Motor neuron (in vitro differentiated cells): ENCODE measurements at regions not wholly inside any gene's neighbourhood (a gene's known extent, or its start where the extent isn't known, plus 50 kb on each side); places are given as distances from the start of the nearest gene placed in this dataset.
A peak's percentile ranks its signal among the peaks of the same experiment; 100 is the strongest.
"Not testable (repeated sequence)": the region's sequence is repeated elsewhere in the genome, so short reads cannot be mapped to it uniquely, and the experiment has no call there.

ENCODE experiments used
- ATAC-seq, 8 experiments: fragments of 200-7000 bp; cut with Tn5 transposase; replicated peaks in 6 of 8; 2 replicates each; pipeline ENCODE4 v1.8.0; 2021; ENCODE audit warnings: mild to moderate bottlenecking in 8 of 8, moderate library complexity in 8 of 8
- H3K27ac ChIP-seq, 2 donors: fragments of 250-450 bp; sonication (Bioruptor Pico); 2 replicates each; pipeline ENCODE4 v1.9.0; 2021; ENCODE audit warnings: antibody characterized with exemption in 2 of 2, mild to moderate bottlenecking in 2 of 2, moderate library complexity in 1 of 2
- H3K4me1 ChIP-seq, 2 donors: fragments of 250-450 bp; sonication (Bioruptor Pico); replicated peaks in 1 of 2; 2 replicates each; pipeline ENCODE4 v1.6.1; 2021; ENCODE audit warnings: antibody characterized with exemption in 2 of 2, mild to moderate bottlenecking in 2 of 2, moderate library complexity in 1 of 2
- H3K4me3 ChIP-seq, 5 donors: fragments of 250-450 bp; sonication (Bioruptor Pico); 2 replicates each; pipeline ENCODE4 v1.9.0; 2021; ENCODE audit warnings: antibody characterized with exemption in 5 of 5, mild to moderate bottlenecking in 5 of 5, moderate library complexity in 4 of 5
- WGBS, 10 experiments: fragments of 450-650 bp; shearing (Covaris generic); methylation state at CpG; one replicate each; pipeline ENCODE4 v1.0.0; 2022; 5-methylcytosine and 5-hydroxymethylcytosine counted together
- in situ Hi-C, 9 experiments: fragments of 400-800 bp; cut with MboI; loops; one replicate each; pipeline ENCODE4 v1.15.0; 2021; ENCODE audit warnings: low sequenced_read_pairs in 9 of 9, low pct_unique_long_range_greater_than_20kb in 2 of 9; ENCODE audit not compliant: unreplicated experiment in 9 of 9

- 50 to 100% (median 60%) methylated on average over 1 to 2 of the region's 3 CpGs; no CpG with 5 or more reads in 5 of the 10 experiments for WGBS, 10 experiments
- H3K27ac ChIP-seq: no peak overlapping the region
- in situ Hi-C loops: loop anchor here in 1 of 9 experiments (25.0 kb wide), 2 partner anchors 141 to 1041 kb away; partner anchors contain the start of gene SLC16A7
- no peaks in the 10 kb centered on the region for H3K4me1 ChIP-seq
- no peak for ATAC-seq
- H3K4me3 ChIP-seq: no peak overlapping the region
Measured at GRCh38 chr12:59446116-59446515, 149.7 kb upstream of the SLC16A7 start.

GRCh38 chr12:59444932-59445331 lies 150.9 kb upstream of the SLC16A7 start:
- Histone ChIP-seq H3K4me1 (no peaks in the 10 kb centered on the region), H3K27ac (no peak overlapping the region), H3K4me3 (no peak overlapping the region)
- WGBS, 10 experiments: 75 to 100% (median 100%) methylated on average over 1 of the region's 1 CpG; no CpG with 5 or more reads in 2 of the 10 experiments
- ATAC-seq: no peak
- in situ Hi-C loops: loop anchor here in 1 of 9 experiments (25.0 kb wide), 2 partner anchors 142 to 1042 kb away; partner anchors contain the start of gene SLC16A7

- in situ Hi-C loops: loop anchor here in 1 of 9 experiments (25.0 kb wide), 2 partner anchors 155 to 1055 kb away; partner anchors contain the start of gene SLC16A7
- ATAC-seq: peak in 1 of 8 experiments; percentile 64
- Histone ChIP-seq H3K27ac (no peak overlapping the region), H3K4me3 (no peak overlapping the region), H3K4me1 (no peaks in the 10 kb centered on the region)
- 0 to 78% (median 59%) methylated on average over 1 of the region's 1 CpG; no CpG with 5 or more reads in 2 of the 10 experiments for WGBS, 10 experiments
Measured at GRCh38 chr12:59432057-59432456, 163.8 kb upstream of the SLC16A7 start.

- 8 to 100% (median 66%) methylated on average over 1 to 4 of the region's 4 CpGs for WGBS, 10 experiments
- H3K27ac ChIP-seq: no peak overlapping the region
- in situ Hi-C loops: loop anchor here in 1 of 9 experiments (25.0 kb wide), 2 partner anchors 156 to 1056 kb away; partner anchors contain the start of gene SLC16A7
- peak in 3 of 8 experiments; percentile 36 to 49 (median 38) for ATAC-seq
- no peak overlapping the region for H3K4me3 ChIP-seq
- H3K4me1 ChIP-seq: no peaks in the 10 kb centered on the region
Measured at GRCh38 chr12:59431266-59431665, 164.6 kb upstream of the SLC16A7 start.

GRCh38 chr12:59429766-59430165 lies 166.1 kb upstream of the SLC16A7 start:
- Histone ChIP-seq H3K27ac (no peak overlapping the region), H3K4me3 (no peak overlapping the region), H3K4me1 (no peaks in the 10 kb centered on the region)
- ATAC-seq: peak in 1 of 8 experiments; percentile 20
- 0 to 100% (median 50%) methylated on average over 1 of the region's 1 CpG; no CpG with 5 or more reads in 2 of the 10 experiments for WGBS, 10 experiments
- in situ Hi-C loops: loop anchor here in 1 of 9 experiments (25.0 kb wide), 2 partner anchors 158 to 1058 kb away; partner anchors contain the start of gene SLC16A7

- in situ Hi-C loops: loop anchor here in 1 of 9 experiments (25.0 kb wide), 2 partner anchors 162 to 1062 kb away; partner anchors contain the start of gene SLC16A7
Measured at GRCh38 chr12:59425798-59426197, 170.0 kb upstream of the SLC16A7 start.

GRCh38 chr12:59424666-59425065 lies 171.2 kb upstream of the SLC16A7 start:
- not testable (repeated sequence) for ATAC-seq, H3K4me3 ChIP-seq, H3K27ac ChIP-seq, H3K4me1 ChIP-seq
- in situ Hi-C loops: loop anchor here in 2 of 9 experiments (25.0 kb wide), 3 partner anchors 163 to 1063 kb away; partner anchors contain the start of gene SLC16A7 (in 2 of the 2)
- WGBS, 10 experiments: 83 to 100% (median 93%) methylated on average over 1 to 3 of the region's 3 CpGs; no CpG with 5 or more reads in 3 of the 10 experiments

More at GRCh38 chr12:59425798-59426197, 170.0 kb upstream of the SLC16A7 start:
- H3K27ac ChIP-seq: no peak overlapping the region
- whole genome bisulfite sequencing, 10 experiments: 14 to 100% (median 85%) methylated on average over 1 to 3 of the region's 3 CpGs
- H3K4me3 ChIP-seq: no peak overlapping the region
- ATAC-seq: peak in 2 of 8 experiments; percentile 36 to 85
- H3K4me1 ChIP-seq: no peaks in the 10 kb centered on the region

GRCh38 chr12:59414051-59414450 lies 181.8 kb upstream of the SLC16A7 start:
- H3K27ac ChIP-seq: no peak overlapping the region
- H3K4me1 ChIP-seq: no peaks in the 10 kb centered on the region
- WGBS, 10 experiments: 0 to 100% (median 67%) methylated on average over 1 of the region's 1 CpG; no CpG with 5 or more reads in 1 of the 10 experiments
- in situ Hi-C loops: loop anchor here in 1 of 9 experiments (25.0 kb wide), 2 partner anchors 173 to 398 kb away; partner anchors contain the start of gene SLC16A7
- no peak overlapping the region for H3K4me3 ChIP-seq
- no peak for ATAC-seq

- in situ Hi-C loops: loop anchor here in 1 of 9 experiments (25.0 kb wide), 2 partner anchors 179 to 404 kb away; partner anchors contain the start of gene SLC16A7
- Histone ChIP-seq H3K27ac (no peak overlapping the region), H3K4me1 (peaks cover 0 to 2% of the 10 kb centered on the region in 2 donors), H3K4me3 (no peak overlapping the region)
- ATAC-seq: peak in 1 of 8 experiments; percentile 26
- 9 to 100% (median 56%) methylated on average over 1 of the region's 1 CpG; no CpG with 5 or more reads in 2 of the 10 experiments for WGBS, 10 experiments
Measured at GRCh38 chr12:59408431-59408830, 187.4 kb upstream of the SLC16A7 start.

GRCh38 chr12:59407799-59408198 lies 188.0 kb upstream of the SLC16A7 start:
- peaks cover 0 to 3% of the 10 kb centered on the region in 2 donors for H3K4me1 ChIP-seq
- ATAC-seq: no peak
- 45 to 100% (median 78%) methylated on average over 1 to 2 of the region's 2 CpGs; no CpG with 5 or more reads in 1 of the 10 experiments for WGBS, 10 experiments
- no peak overlapping the region for H3K4me3 ChIP-seq
- in situ Hi-C loops: loop anchor here in 1 of 9 experiments (25.0 kb wide), 2 partner anchors 180 to 405 kb away; partner anchors contain the start of gene SLC16A7
- H3K27ac ChIP-seq: no peak overlapping the region

GRCh38 chr12:59405992-59406391 lies 189.8 kb upstream of the SLC16A7 start:
- Histone ChIP-seq H3K4me1 (peaks cover 0 to 3% of the 10 kb centered on the region in 2 donors), H3K27ac (no peak overlapping the region)
- in situ Hi-C loops: loop anchor here in 1 of 9 experiments (25.0 kb wide), 2 partner anchors 181 to 406 kb away; partner anchors contain the start of gene SLC16A7

GRCh38 chr12:59404109-59404650 lies 191.6 kb upstream of the SLC16A7 start:
- no peak overlapping the region for H3K4me3 ChIP-seq
- in situ Hi-C loops: loop anchor here in 1 of 9 experiments (25.0 kb wide), 2 partner anchors 183 to 408 kb away; partner anchors contain the start of gene SLC16A7
- no peak overlapping the region for H3K27ac ChIP-seq
- peaks cover 0 to 3% of the 10 kb centered on the region in 2 donors for H3K4me1 ChIP-seq
- no peak for ATAC-seq

More at GRCh38 chr12:59405992-59406391, 189.8 kb upstream of the SLC16A7 start:
- ATAC-seq: no peak
- H3K4me3 ChIP-seq: no peak overlapping the region
